Fibroblast of lung (primary cell): ENCODE measurements at regions not wholly inside any gene's neighbourhood (a gene's known extent, or its start where the extent isn't known, plus 50 kb on each side); places are given as distances from the start of the nearest gene placed in this dataset.

Experiments used
- EZH2 ChIP-seq: IDR thresholded peaks from 2 replicates; pipeline ENCODE4 v1.5.1; 2012; ENCODE audit warnings: low read length, control low read depth, mild to moderate bottlenecking; ENCODE audit errors: missing control alignments
- TF ChIP-seq, protein P1 (sequence below), 2 donors: IDR thresholded peaks in 1 of 2; conservative IDR thresholded peaks in 1 of 2; 1 replicate in 1 of 2; 2 replicates in 1 of 2; pipeline ENCODE4 v1.5.1; 2011 to 2012; ENCODE audit warnings: low read length in 2 of 2, control low read depth in 1 of 2, inconsistent platforms in 1 of 2, low read depth in 1 of 2, mild to moderate bottlenecking in 1 of 2

DNA sequence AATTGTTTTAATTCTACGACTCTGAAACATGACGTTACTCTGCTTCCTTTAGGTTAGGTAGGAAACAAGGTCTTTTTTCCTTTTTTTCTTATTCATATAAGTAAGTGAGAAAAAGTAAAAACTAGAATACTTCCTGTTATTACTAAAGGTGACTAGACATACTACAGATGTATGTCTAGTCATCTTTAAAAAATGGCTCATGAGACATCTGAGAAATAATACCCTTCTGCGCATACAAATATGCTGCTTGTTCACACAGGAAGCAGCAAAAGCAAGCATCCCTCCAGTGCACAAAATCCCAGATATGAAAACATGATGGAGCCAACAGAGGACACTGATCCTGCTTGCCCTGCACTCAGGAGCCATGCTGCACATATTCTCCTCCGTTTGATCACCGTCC is 699.1 kb downstream of the EPM2A start:
- TF ChIP-seq, protein P1, sequence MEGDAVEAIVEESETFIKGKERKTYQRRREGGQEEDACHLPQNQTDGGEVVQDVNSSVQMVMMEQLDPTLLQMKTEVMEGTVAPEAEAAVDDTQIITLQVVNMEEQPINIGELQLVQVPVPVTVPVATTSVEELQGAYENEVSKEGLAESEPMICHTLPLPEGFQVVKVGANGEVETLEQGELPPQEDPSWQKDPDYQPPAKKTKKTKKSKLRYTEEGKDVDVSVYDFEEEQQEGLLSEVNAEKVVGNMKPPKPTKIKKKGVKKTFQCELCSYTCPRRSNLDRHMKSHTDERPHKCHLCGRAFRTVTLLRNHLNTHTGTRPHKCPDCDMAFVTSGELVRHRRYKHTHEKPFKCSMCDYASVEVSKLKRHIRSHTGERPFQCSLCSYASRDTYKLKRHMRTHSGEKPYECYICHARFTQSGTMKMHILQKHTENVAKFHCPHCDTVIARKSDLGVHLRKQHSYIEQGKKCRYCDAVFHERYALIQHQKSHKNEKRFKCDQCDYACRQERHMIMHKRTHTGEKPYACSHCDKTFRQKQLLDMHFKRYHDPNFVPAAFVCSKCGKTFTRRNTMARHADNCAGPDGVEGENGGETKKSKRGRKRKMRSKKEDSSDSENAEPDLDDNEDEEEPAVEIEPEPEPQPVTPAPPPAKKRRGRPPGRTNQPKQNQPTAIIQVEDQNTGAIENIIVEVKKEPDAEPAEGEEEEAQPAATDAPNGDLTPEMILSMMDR (conservative IDR thresholded peaks at IDR 0.05 in 1 of 2, IDR thresholded peaks at IDR 0.05 in 1 of 2; ENCODE audit: low read depth in 1 of 2, low read length in 2 of 2): no peak
- TF ChIP-seq EZH2: no peak
